ENCODE measurements at regions not wholly inside any gene's neighbourhood (a gene's known extent, or its start where the extent isn't known, plus 50 kb on each side); places are given as distances from the start of the nearest gene placed in this dataset.
A peak's percentile ranks its signal among the peaks of the same experiment; 100 is the strongest.

DNA sequence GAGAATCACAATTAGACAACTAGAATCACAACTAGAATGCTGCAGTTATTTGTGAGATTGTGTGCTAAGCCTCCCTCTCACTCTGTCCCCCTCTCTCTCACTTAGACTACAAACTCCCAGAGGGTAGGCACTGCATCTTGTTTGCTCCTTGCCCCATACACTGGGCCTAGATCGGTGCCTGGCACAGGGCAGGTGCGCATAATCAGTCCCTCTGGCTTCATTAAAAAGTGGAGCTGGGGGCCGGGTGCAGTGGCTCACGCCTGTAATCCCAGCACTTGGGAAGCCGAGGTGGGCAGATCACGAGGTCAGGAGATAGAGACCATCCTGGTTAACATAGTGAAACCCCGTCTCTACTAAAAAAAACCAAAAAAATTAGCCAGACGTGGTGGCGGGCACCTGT lies 456.8 kb downstream of the MIAT start:
- POLR2A ChIA-PET: no interaction called here
- H3K9me3 Mint-ChIP-seq (ENCODE audit: unreplicated experiment): no peaks in the 10 kb centered on the region
- TF ChIP-seq CTCF (IDR thresholded peaks at IDR 0.05; ENCODE audit: unreplicated experiment): no peak
- peaks cover 20% of the 10 kb centered on the region for H3K4me1 Mint-ChIP-seq (ENCODE audit: insufficient read depth, unreplicated experiment)
- H3K27ac Mint-ChIP-seq (ENCODE audit: low read depth, unreplicated experiment): no peak overlapping the region
- intact Hi-C loops (cut with micrococcal nuclease): no loop called here
- CTCF ChIA-PET: no interaction called here
- no peaks in the 10 kb centered on the region for H3K36me3 Mint-ChIP-seq (ENCODE audit: insufficient read depth, unreplicated experiment)
- no peak overlapping the region for H3K4me3 Mint-ChIP-seq (ENCODE audit: unreplicated experiment)
- no TSS peak for BruUV-seq (replicated peaks)
- DNase-seq (ENCODE audit: unreplicated experiment): no peak
- H3K27me3 Mint-ChIP-seq (ENCODE audit: insufficient read depth, unreplicated experiment): no peaks in the 10 kb centered on the region

GRCh38 chr22:27115410-27115809 lies 458.0 kb downstream of the MIAT start:
- Mint-ChIP-seq H3K4me1 (ENCODE audit: insufficient read depth, unreplicated experiment) (peaks cover 17% of the 10 kb centered on the region), H3K9me3 (ENCODE audit: unreplicated experiment) (no peaks in the 10 kb centered on the region), H3K4me3 (ENCODE audit: unreplicated experiment) (no peak overlapping the region), H3K36me3 (ENCODE audit: insufficient read depth, unreplicated experiment) (no peaks in the 10 kb centered on the region), H3K27ac (ENCODE audit: low read depth, unreplicated experiment) (no peak overlapping the region), H3K27me3 (ENCODE audit: insufficient read depth, unreplicated experiment) (no peaks in the 10 kb centered on the region)
- no peak for DNase-seq (ENCODE audit: unreplicated experiment)
- intact Hi-C loops (cut with micrococcal nuclease): no loop called here
- no TSS peak for BruUV-seq (replicated peaks)
- CTCF ChIA-PET: no interaction called here
- TF ChIP-seq CTCF (IDR thresholded peaks at IDR 0.05; ENCODE audit: unreplicated experiment): no peak
- POLR2A ChIA-PET: no interaction called here

DNA sequence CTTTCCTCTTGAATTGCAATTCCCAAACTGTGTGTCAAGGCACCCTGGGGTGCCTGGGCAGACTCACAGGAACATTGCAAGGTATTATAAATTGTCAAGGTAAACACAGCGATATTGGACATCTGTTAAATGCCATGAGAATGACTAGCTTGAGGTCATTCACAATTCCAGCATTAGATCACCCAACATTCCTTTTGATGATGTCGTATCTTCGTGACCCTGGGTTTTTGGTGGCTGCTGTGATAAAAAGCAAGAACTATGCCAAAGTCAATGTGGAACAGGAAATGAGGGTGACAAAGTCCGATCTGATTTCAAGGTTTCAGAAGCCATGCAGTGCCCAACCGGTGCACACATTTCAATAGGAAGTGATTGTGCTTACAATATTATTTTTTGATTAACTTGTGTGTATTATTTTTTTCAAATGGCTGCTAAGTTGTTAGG lies 458.4 kb downstream of the MIAT start:
- no peaks in the 10 kb centered on the region for H3K36me3 Mint-ChIP-seq (ENCODE audit: insufficient read depth, unreplicated experiment)
- peak; percentile 27 for DNase-seq (ENCODE audit: unreplicated experiment)
- no peaks in the 10 kb centered on the region for H3K27me3 Mint-ChIP-seq (ENCODE audit: insufficient read depth, unreplicated experiment)
- H3K27ac Mint-ChIP-seq (ENCODE audit: low read depth, unreplicated experiment): no peak overlapping the region
- POLR2A ChIA-PET: no interaction called here
- no peaks in the 10 kb centered on the region for H3K9me3 Mint-ChIP-seq (ENCODE audit: unreplicated experiment)
- peaks cover 17% of the 10 kb centered on the region for H3K4me1 Mint-ChIP-seq (ENCODE audit: insufficient read depth, unreplicated experiment)
- intact Hi-C loops (cut with micrococcal nuclease): no loop called here
- CTCF ChIA-PET: no interaction called here
- TF ChIP-seq CTCF (IDR thresholded peaks at IDR 0.05; ENCODE audit: unreplicated experiment): no peak
- no TSS peak for BruUV-seq (replicated peaks)
- H3K4me3 Mint-ChIP-seq (ENCODE audit: unreplicated experiment): no peak overlapping the region

DNA sequence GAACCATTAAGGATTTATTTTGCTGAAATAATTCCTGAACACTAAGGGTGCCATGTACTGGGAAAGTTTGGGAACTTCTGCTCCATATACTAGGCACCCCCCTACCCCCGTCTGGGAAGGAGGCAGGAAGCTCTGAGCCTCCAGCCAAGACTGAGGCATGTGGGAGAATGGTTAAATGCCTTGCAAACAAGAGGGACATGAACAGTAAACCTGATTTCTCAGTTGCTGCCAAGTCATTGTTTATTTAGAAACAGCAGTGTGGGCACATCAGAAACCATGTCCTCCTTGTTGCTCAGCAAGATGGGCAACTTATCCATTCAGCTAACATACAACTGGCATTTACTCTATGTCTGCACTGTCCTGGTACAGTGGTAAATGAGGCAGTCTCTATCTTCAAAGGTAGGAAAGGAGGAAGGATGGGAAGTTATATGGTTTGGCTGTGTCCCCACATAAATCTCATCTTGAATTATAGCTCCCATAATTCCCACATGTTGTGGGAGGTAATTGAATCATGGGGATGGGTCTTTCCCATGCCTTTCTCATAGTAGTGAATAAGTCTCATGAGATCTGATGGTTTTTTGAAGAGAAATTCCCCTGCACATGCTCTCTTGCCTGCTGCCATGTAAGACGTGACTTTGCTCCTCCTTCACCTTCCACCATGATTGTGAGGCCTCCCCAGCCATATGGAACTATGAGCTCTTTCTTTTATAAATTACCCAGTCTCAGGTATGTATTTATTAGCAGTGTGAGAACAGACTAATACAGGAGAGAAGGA lies 459.1 kb downstream of the MIAT start:
- ChIA-PET CTCF (interaction anchor here (0.5 to 0.6 kb wide), 2 partner anchors 318 to 491 kb away, joined by 3 read pairs; no protein-coding TSS in a partner anchor), POLR2A (no interaction called here)
- Mint-ChIP-seq H3K27ac (ENCODE audit: low read depth, unreplicated experiment) (no peak overlapping the region), H3K9me3 (ENCODE audit: unreplicated experiment) (no peaks in the 10 kb centered on the region), H3K4me3 (ENCODE audit: unreplicated experiment) (no peak overlapping the region), H3K36me3 (ENCODE audit: insufficient read depth, unreplicated experiment) (no peaks in the 10 kb centered on the region), H3K27me3 (ENCODE audit: insufficient read depth, unreplicated experiment) (no peaks in the 10 kb centered on the region), H3K4me1 (ENCODE audit: insufficient read depth, unreplicated experiment) (peaks cover 17% of the 10 kb centered on the region)
- TF ChIP-seq CTCF (IDR thresholded peaks at IDR 0.05; ENCODE audit: unreplicated experiment): no peak
- no TSS peak for BruUV-seq (replicated peaks)
- intact Hi-C loops (cut with micrococcal nuclease): no loop called here
- no peak for DNase-seq (ENCODE audit: unreplicated experiment)
